ENCODE measurements at regions not wholly inside any gene's neighbourhood (a gene's known extent, or its start where the extent isn't known, plus 50 kb on each side); places are given as distances from the start of the nearest gene placed in this dataset.

- no peak for DNase-seq (ENCODE audit: low read depth in 3 of 3)
These were observed 777.3 kb downstream of the PCDH18 start for GRCh38 chr4:136754810-136755530.

- DNase-seq (ENCODE audit: low read depth in 3 of 3), result no peak
These were observed 780.7 kb downstream of the PCDH18 start for GRCh38 chr4:136751556-136751955.

GRCh38 chr4:136750897-136751296 lies 781.4 kb downstream of the PCDH18 start:
- DNase-seq (ENCODE audit: low read depth in 3 of 3), result no peak

- no peak for DNase-seq (ENCODE audit: low read depth in 3 of 3)
These were observed 782.3 kb downstream of the PCDH18 start for GRCh38 chr4:136749989-136750388.

- no peak for DNase-seq (ENCODE audit: low read depth in 3 of 3)
These were observed 783.5 kb downstream of the PCDH18 start for GRCh38 chr4:136748773-136749172.

GRCh38 chr4:136748165-136748564 lies 784.1 kb downstream of the PCDH18 start:
- no peak for DNase-seq (ENCODE audit: low read depth in 3 of 3)

GRCh38 chr4:136743238-136743637 lies 789.1 kb downstream of the PCDH18 start:
- no peak for DNase-seq (ENCODE audit: low read depth in 3 of 3)

GRCh38 chr4:136742333-136742732 lies 790.0 kb downstream of the PCDH18 start:
- DNase-seq (ENCODE audit: low read depth in 3 of 3), result no peak

- no peak for DNase-seq (ENCODE audit: low read depth in 3 of 3)
These were observed 790.8 kb downstream of the PCDH18 start for GRCh38 chr4:136741468-136741867.

GRCh38 chr4:136740326-136740725 lies 792.0 kb downstream of the PCDH18 start:
- no peak for DNase-seq (ENCODE audit: low read depth in 3 of 3)

- DNase-seq (ENCODE audit: low read depth in 3 of 3), result no peak
These were observed 795.2 kb downstream of the PCDH18 start for GRCh38 chr4:136737066-136737465.

GRCh38 chr4:136731025-136731424 lies 801.3 kb downstream of the PCDH18 start:
- DNase-seq (ENCODE audit: low read depth in 3 of 3), result no peak

- DNase-seq (ENCODE audit: low read depth in 3 of 3), result no peak
These were observed 806.8 kb downstream of the PCDH18 start for GRCh38 chr4:136725286-136726081.

GRCh38 chr4:136713140-136713539 lies 819.2 kb downstream of the PCDH18 start:
- DNase-seq (ENCODE audit: low read depth in 3 of 3), result no peak

GRCh38 chr4:136709897-136710296 lies 822.4 kb downstream of the PCDH18 start:
- DNase-seq (ENCODE audit: low read depth in 3 of 3), result no peak

GRCh38 chr4:136706942-136707341 lies 825.4 kb downstream of the PCDH18 start:
- no peak for DNase-seq (ENCODE audit: low read depth in 3 of 3)

GRCh38 chr4:136699905-136700304 lies 832.4 kb downstream of the PCDH18 start:
- DNase-seq (ENCODE audit: low read depth in 3 of 3), result no peak

- DNase-seq (ENCODE audit: low read depth in 3 of 3), result no peak
These were observed 840.7 kb downstream of the PCDH18 start for GRCh38 chr4:136691607-136692006.

- DNase-seq (ENCODE audit: low read depth in 3 of 3), result no peak
These were observed 841.9 kb downstream of the PCDH18 start for GRCh38 chr4:136690360-136690759.

GRCh38 chr4:136687596-136687995 lies 844.7 kb downstream of the PCDH18 start:
- DNase-seq (ENCODE audit: low read depth in 3 of 3), result no peak

GRCh38 chr4:136687118-136687517 lies 845.2 kb downstream of the PCDH18 start:
- no peak for DNase-seq (ENCODE audit: low read depth in 3 of 3)

GRCh38 chr4:136680761-136681160 lies 851.5 kb downstream of the PCDH18 start:
- DNase-seq (ENCODE audit: low read depth in 3 of 3), result no peak

- DNase-seq (ENCODE audit: low read depth in 3 of 3), result no peak
These were observed 852.0 kb downstream of the PCDH18 start for GRCh38 chr4:136680271-136680670.
